Neural progenitor cell (in vitro differentiated cells): ENCODE measurements at regions not wholly inside any gene's neighbourhood (a gene's known extent, or its start where the extent isn't known, plus 50 kb on each side); places are given as distances from the start of the nearest gene placed in this dataset.

Experiments
- DNase-seq: peaks from one replicate; pipeline ENCODE4 v3.0.0-alpha.2; 2016; ENCODE audit warnings: low spot score
- H2AFZ ChIP-seq: fragments of 200-600 bp; sonication (generic); replicated peaks from 2 replicates; pipeline ENCODE4 v1.6.1; 2016; ENCODE audit warnings: antibody characterized with exemption
- H3F3A ChIP-seq: fragments of 200-600 bp; sonication (generic); 2 replicates; pipeline ENCODE4 v1.6.1; 2016; ENCODE audit warnings: antibody characterized with exemption, low read depth
- H3K27ac ChIP-seq: fragments of 200-600 bp; sonication (generic); 2 replicates; pipeline ENCODE4 v1.5.1; 2016; ENCODE audit warnings: mild to moderate bottlenecking
- H3K27me3 ChIP-seq: fragments of 200-600 bp; sonication (generic); 2 replicates; pipeline ENCODE4 v1.6.1; 2016; ENCODE audit warnings: mild to moderate bottlenecking, moderate library complexity
- H3K36me3 ChIP-seq: fragments of 200-600 bp; sonication (generic); 2 replicates; pipeline ENCODE4 v1.5.1; 2016
- H3K4me1 ChIP-seq: fragments of 200-600 bp; sonication (generic); 2 replicates; pipeline ENCODE4 v1.6.1; 2016; ENCODE audit warnings: mixed run types
- H3K4me2 ChIP-seq: fragments of 200-600 bp; sonication (generic); 2 replicates; pipeline ENCODE4 v1.6.1; 2016
- H3K4me3 ChIP-seq: fragments of 200-600 bp; sonication (generic); 2 replicates; pipeline ENCODE4 v1.5.1; 2016
- H3K79me2 ChIP-seq: fragments of 200-600 bp; sonication (generic); 2 replicates; pipeline ENCODE4 v1.6.1; 2016; ENCODE audit warnings: low read depth
- H3K9ac ChIP-seq: fragments of 200-600 bp; sonication (generic); 2 replicates; pipeline ENCODE4 v1.6.1; 2016
- H3K9me3 ChIP-seq: fragments of 200-600 bp; sonication (generic); 2 replicates; pipeline ENCODE4 v1.5.1; 2016; ENCODE audit warnings: low read depth
- H4K20me1 ChIP-seq: fragments of 200-600 bp; sonication (generic); 2 replicates; pipeline ENCODE4 v1.6.1; 2016; ENCODE audit warnings: low read depth
- H3K27ac Mint-ChIP-seq: 3 replicates; pipeline ENCODE4 v1.8.0; 2021; ENCODE audit warnings: mixed read lengths
- H3K27me3 Mint-ChIP-seq: 2 replicates; pipeline ENCODE4 v1.8.0; 2022; ENCODE audit warnings: low read depth, mild to moderate bottlenecking, inconsistent platforms, moderate library complexity, mixed read lengths; ENCODE audit not compliant: insufficient read depth
- H3K36me3 Mint-ChIP-seq: 3 replicates; pipeline ENCODE4 v1.8.0; 2021; ENCODE audit warnings: mixed read lengths
- H3K4me1 Mint-ChIP-seq: 3 replicates; pipeline ENCODE4 v1.8.0; 2021; ENCODE audit warnings: mixed read lengths
- H3K4me3 Mint-ChIP-seq: 3 replicates; pipeline ENCODE4 v1.8.0; 2021; ENCODE audit warnings: mild to moderate bottlenecking, moderate library complexity, mixed read lengths
- H3K9me3 Mint-ChIP-seq: 3 replicates; pipeline ENCODE4 v1.8.0; 2020; ENCODE audit warnings: mixed read lengths
- CTCF ChIP-seq: fragments of 200-600 bp; sonication (generic); IDR thresholded peaks from 2 replicates; pipeline ENCODE4 v1.5.1; 2017; ENCODE audit warnings: antibody characterized with exemption, mild to moderate bottlenecking
- EZH2 ChIP-seq: fragments of 200-600 bp; sonication (generic); IDR thresholded peaks from 2 replicates; pipeline ENCODE4 v1.6.1; 2017; ENCODE audit warnings: antibody characterized with exemption, mild to moderate bottlenecking, moderate library complexity
- EZH2phosphoT487 ChIP-seq: fragments of 200-600 bp; sonication (generic); IDR thresholded peaks from 2 replicates; pipeline ENCODE4 v1.6.1; 2017; ENCODE audit warnings: antibody characterized with exemption

DNA sequence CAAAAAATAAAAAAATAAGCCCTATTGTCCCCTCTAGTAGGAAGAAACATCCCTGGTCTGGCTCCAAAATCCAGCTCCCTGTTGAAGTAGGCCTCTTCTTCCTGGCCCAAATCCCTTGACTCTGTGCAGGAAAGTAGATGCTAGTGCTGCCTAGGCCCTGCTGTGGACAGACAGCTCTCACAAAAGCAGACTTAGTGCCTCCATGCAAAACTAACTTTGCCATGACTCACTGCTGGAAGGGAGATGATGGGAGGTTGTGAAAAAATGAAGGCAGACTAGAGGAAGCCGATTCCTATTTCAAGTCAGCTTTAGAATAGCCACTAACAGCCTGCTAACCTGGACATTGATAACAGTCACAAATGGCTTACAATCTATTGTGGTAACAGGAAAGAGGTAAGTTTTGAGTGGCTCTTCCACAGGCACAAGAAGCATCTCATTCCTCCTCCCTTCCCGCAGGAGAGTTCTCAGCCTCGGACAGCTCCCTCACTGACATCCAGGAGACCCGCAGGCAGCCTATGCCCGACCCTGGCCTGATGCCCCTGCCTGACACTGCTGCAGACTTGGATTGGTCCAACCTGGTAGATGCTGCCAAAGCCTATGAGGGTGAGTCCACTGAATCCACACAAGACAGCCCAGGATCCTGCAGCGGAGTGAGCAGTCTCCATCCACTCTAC lies 198.9 kb upstream of the RGS6 start:
- Mint-ChIP-seq H3K4me3 (no peak overlapping the region), H3K27me3 (peaks cover 3% of the 10 kb centered on the region), H3K27ac (no peak overlapping the region), H3K4me1 (peaks cover 13% of the 10 kb centered on the region), H3K9me3 (no peaks in the 10 kb centered on the region), H3K36me3 (peaks cover 68% of the 10 kb centered on the region)
- Histone ChIP-seq H3K27me3 (no peaks in the 10 kb centered on the region), H3K4me2 (no peak overlapping the region), H2AFZ (no peak overlapping the region), H3K4me1 (peaks cover 9% of the 10 kb centered on the region), H3K79me2 (no peaks in the 10 kb centered on the region), H3K9me3 (no peaks in the 10 kb centered on the region), H3K27ac (no peak overlapping the region), H3K36me3 (peaks cover 6% of the 10 kb centered on the region), H3F3A (no peaks in the 10 kb centered on the region), H3K4me3 (no peak overlapping the region), H4K20me1 (no peaks in the 10 kb centered on the region), H3K9ac (no peak overlapping the region)
- no peak for TF ChIP-seq CTCF
- TF ChIP-seq EZH2phosphoT487, result no peak
- TF ChIP-seq EZH2, result no peak
- no peak for DNase-seq

DNA sequence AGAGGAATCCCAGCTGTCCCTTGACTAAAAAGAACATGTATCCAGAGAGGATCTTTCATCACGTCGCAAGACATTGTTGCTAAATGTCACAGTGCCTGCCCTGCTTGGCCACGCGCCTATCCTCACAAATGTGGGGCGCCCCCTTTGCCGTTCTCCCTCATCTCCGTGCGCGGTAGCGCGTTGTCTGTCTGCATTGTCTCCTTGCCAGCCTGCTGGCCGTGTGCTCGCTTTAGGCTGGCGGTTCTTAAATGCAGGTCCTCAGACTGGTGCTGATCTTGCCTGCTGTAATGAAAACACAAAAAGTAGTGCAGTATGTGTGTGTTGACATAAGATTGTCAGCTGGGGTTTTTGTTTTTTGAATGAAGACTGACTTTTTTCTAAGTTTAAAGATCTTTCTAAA lies 198.2 kb upstream of the RGS6 start:
- Histone ChIP-seq H3K9me3 (no peaks in the 10 kb centered on the region), H3K4me2 (no peak overlapping the region), H3K27me3 (no peaks in the 10 kb centered on the region), H3K79me2 (no peaks in the 10 kb centered on the region), H4K20me1 (no peaks in the 10 kb centered on the region), H3K4me1 (peaks cover 9% of the 10 kb centered on the region), H3K27ac (no peak overlapping the region), H3K4me3 (no peak overlapping the region), H3F3A (no peaks in the 10 kb centered on the region), H2AFZ (no peak overlapping the region), H3K9ac (no peak overlapping the region), H3K36me3 (peaks cover 6% of the 10 kb centered on the region)
- peak overlapping the region; percentile 52 for H3K27ac Mint-ChIP-seq
- no peak overlapping the region for H3K4me3 Mint-ChIP-seq
- H3K4me1 Mint-ChIP-seq, result peaks cover 13% of the 10 kb centered on the region
- DNase-seq, result no peak
- TF ChIP-seq CTCF (no peak), EZH2phosphoT487 (no peak), EZH2 (no peak)
- no peaks in the 10 kb centered on the region for H3K9me3 Mint-ChIP-seq
- peaks cover 66% of the 10 kb centered on the region for H3K36me3 Mint-ChIP-seq
- H3K27me3 Mint-ChIP-seq, result peaks cover 3% of the 10 kb centered on the region

GRCh38 chr14:71734885-71735284 lies 197.3 kb upstream of the RGS6 start:
- no peaks in the 10 kb centered on the region for H3K79me2 ChIP-seq
- peaks cover 6% of the 10 kb centered on the region for H3K4me1 Mint-ChIP-seq
- no peak overlapping the region for H3K4me3 Mint-ChIP-seq
- no peaks in the 10 kb centered on the region for H4K20me1 ChIP-seq
- H3K27ac Mint-ChIP-seq, result no peak overlapping the region
- no peaks in the 10 kb centered on the region for H3K9me3 Mint-ChIP-seq
- H3K27me3 Mint-ChIP-seq, result peaks cover 3% of the 10 kb centered on the region
- H3K9ac ChIP-seq, result no peak overlapping the region
- H3K36me3 Mint-ChIP-seq, result peaks cover 65% of the 10 kb centered on the region
- H3F3A ChIP-seq, result no peaks in the 10 kb centered on the region
- H3K4me3 ChIP-seq, result no peak overlapping the region
- H3K27me3 ChIP-seq, result no peaks in the 10 kb centered on the region
- no peaks in the 10 kb centered on the region for H3K9me3 ChIP-seq
- H3K27ac ChIP-seq, result no peak overlapping the region
- H3K4me2 ChIP-seq, result no peak overlapping the region
- DNase-seq, result no peak
- H3K36me3 ChIP-seq, result peaks cover 6% of the 10 kb centered on the region
- H3K4me1 ChIP-seq, result peaks cover 1% of the 10 kb centered on the region
- H2AFZ ChIP-seq, result no peak overlapping the region
- no peak for TF ChIP-seq CTCF
- no peak for TF ChIP-seq EZH2phosphoT487
- no peak for TF ChIP-seq EZH2
